ENCODE measurements at regions not wholly inside any gene's neighbourhood (a gene's known extent, or its start where the extent isn't known, plus 50 kb on each side); places are given as distances from the start of the nearest gene placed in this dataset.

GRCh38 chr12:115820656-115821055 is 456.8 kb downstream of the MED13L start:
- Mint-ChIP-seq H3K27ac (no peak overlapping the region), H3K27me3 (ENCODE audit: low read depth) (peaks cover 8% of the 10 kb centered on the region), H3K4me3 (no peak overlapping the region), H3K4me1 (peaks cover 11% of the 10 kb centered on the region), H3K9me3 (peaks cover 5% of the 10 kb centered on the region), H3K36me3 (ENCODE audit: low read depth) (no peaks in the 10 kb centered on the region)
- TF ChIP-seq CTCF (IDR thresholded peaks at IDR 0.05; ENCODE audit: unreplicated experiment in 3 of 3): no peak

- no peak for TF ChIP-seq CTCF (IDR thresholded peaks at IDR 0.05; ENCODE audit: unreplicated experiment in 3 of 3)
- no peak overlapping the region for H3K4me3 Mint-ChIP-seq
- H3K9me3 Mint-ChIP-seq: peaks cover under 1% of the 10 kb centered on the region
- H3K27ac Mint-ChIP-seq: no peak overlapping the region
- peaks cover 12% of the 10 kb centered on the region for H3K27me3 Mint-ChIP-seq (ENCODE audit: low read depth)
- H3K4me1 Mint-ChIP-seq: peaks cover 11% of the 10 kb centered on the region
- no peaks in the 10 kb centered on the region for H3K36me3 Mint-ChIP-seq (ENCODE audit: low read depth)
Measured at GRCh38 chr12:115818973-115819372, 458.5 kb downstream of the MED13L start.

GRCh38 chr12:115817389-115817788 is 460.1 kb downstream of the MED13L start:
- Mint-ChIP-seq H3K4me1 (peaks cover 4% of the 10 kb centered on the region), H3K9me3 (peaks cover 5% of the 10 kb centered on the region), H3K27ac (no peak overlapping the region), H3K4me3 (no peak overlapping the region), H3K27me3 (ENCODE audit: low read depth) (peaks cover 12% of the 10 kb centered on the region), H3K36me3 (ENCODE audit: low read depth) (no peaks in the 10 kb centered on the region)
- no peak for TF ChIP-seq CTCF (IDR thresholded peaks at IDR 0.05; ENCODE audit: unreplicated experiment in 3 of 3)

- H3K4me1 Mint-ChIP-seq: peaks cover 8% of the 10 kb centered on the region
- no peak overlapping the region for H3K4me3 Mint-ChIP-seq
- no peaks in the 10 kb centered on the region for H3K36me3 Mint-ChIP-seq (ENCODE audit: low read depth)
- H3K27ac Mint-ChIP-seq: no peak overlapping the region
- peaks cover 10% of the 10 kb centered on the region for H3K9me3 Mint-ChIP-seq
- peaks cover 12% of the 10 kb centered on the region for H3K27me3 Mint-ChIP-seq (ENCODE audit: low read depth)
- no peak for TF ChIP-seq CTCF (IDR thresholded peaks at IDR 0.05; ENCODE audit: unreplicated experiment in 3 of 3)
Measured at GRCh38 chr12:115815924-115816323, 461.6 kb downstream of the MED13L start.

- no peak for TF ChIP-seq CTCF (IDR thresholded peaks at IDR 0.05; ENCODE audit: unreplicated experiment in 3 of 3)
- peaks cover 12% of the 10 kb centered on the region for H3K27me3 Mint-ChIP-seq (ENCODE audit: low read depth)
- H3K36me3 Mint-ChIP-seq (ENCODE audit: low read depth): no peaks in the 10 kb centered on the region
- peaks cover 19% of the 10 kb centered on the region for H3K4me1 Mint-ChIP-seq
- H3K27ac Mint-ChIP-seq: no peak overlapping the region
- H3K9me3 Mint-ChIP-seq: peaks cover 10% of the 10 kb centered on the region
- H3K4me3 Mint-ChIP-seq: no peak overlapping the region
Measured at GRCh38 chr12:115813256-115813655, 464.2 kb downstream of the MED13L start.

GRCh38 chr12:115811929-115812328 is 465.6 kb downstream of the MED13L start:
- no peak overlapping the region for H3K27ac Mint-ChIP-seq
- H3K36me3 Mint-ChIP-seq (ENCODE audit: low read depth): no peaks in the 10 kb centered on the region
- no peak for TF ChIP-seq CTCF (IDR thresholded peaks at IDR 0.05; ENCODE audit: unreplicated experiment in 3 of 3)
- H3K4me3 Mint-ChIP-seq: no peak overlapping the region
- peaks cover 16% of the 10 kb centered on the region for H3K4me1 Mint-ChIP-seq
- H3K27me3 Mint-ChIP-seq (ENCODE audit: low read depth): peaks cover 13% of the 10 kb centered on the region
- peaks cover 10% of the 10 kb centered on the region for H3K9me3 Mint-ChIP-seq
